GM12878 (cell line): ENCODE measurements at regions not wholly inside any gene's neighbourhood (a gene's known extent, or its start where the extent isn't known, plus 50 kb on each side); places are given as distances from the start of the nearest gene placed in this dataset.

Source experiments
- BMI1 ChIP-seq: fragments of 450-650 bp; IDR thresholded peaks from 2 replicates; pipeline ENCODE4 v1.6.1; 2016; ENCODE audit warnings: mild to moderate bottlenecking, moderate library complexity, borderline replicate concordance
- ESRRA ChIP-seq: IDR thresholded peaks from 2 replicates; pipeline ENCODE4 v1.6.1; 2012; ENCODE audit warnings: mild to moderate bottlenecking, low read length, improper control_type of control experiment
- FOXK2 ChIP-seq: fragments of 450-650 bp; IDR thresholded peaks from 2 replicates; pipeline ENCODE4 v1.6.1; 2017; ENCODE audit warnings: mild to moderate bottlenecking, moderate library complexity
- IKZF1 ChIP-seq: fragments of 450-650 bp; conservative IDR thresholded peaks from 2 replicates; pipeline ENCODE4 v1.6.1; 2017; ENCODE audit warnings: antibody characterized with exemption, mild to moderate bottlenecking
- NBN ChIP-seq: fragments of 450-650 bp; IDR thresholded peaks from 2 replicates; pipeline ENCODE4 v1.6.1; 2016
- SIN3A ChIP-seq: IDR thresholded peaks from 2 replicates; pipeline ENCODE4 v1.6.1; 2012; ENCODE audit warnings: low read depth, low read length, improper control_type of control experiment
- SUZ12 ChIP-seq: fragments of 200-600 bp; sonication (generic); IDR thresholded peaks from one replicate; pipeline ENCODE4 v1.6.1; 2018; ENCODE audit warnings: antibody characterized with exemption, mild to moderate bottlenecking; ENCODE audit not compliant: unreplicated experiment
- TF ChIP-seq, protein P1 (sequence below): IDR thresholded peaks from 2 replicates; pipeline ENCODE4 v1.6.1; 2012; ENCODE audit warnings: improper control_type of control experiment, low read depth, low read length; ENCODE audit not compliant: insufficient replicate concordance
- TF ChIP-seq, protein P2 (sequence below): fragments of 450-650 bp; formaldehyde crosslinking; IDR thresholded peaks from 2 replicates; pipeline ENCODE4 v1.4.0; 2022; ENCODE audit warnings: mild to moderate bottlenecking, moderate library complexity
- TF ChIP-seq, protein P3 (sequence below): IDR thresholded peaks from 2 replicates; pipeline ENCODE4 v1.6.1; 2011; ENCODE audit warnings: low read depth, mild to moderate bottlenecking, low read length, moderate library complexity, borderline replicate concordance; ENCODE audit errors: extremely low read depth

DNA sequence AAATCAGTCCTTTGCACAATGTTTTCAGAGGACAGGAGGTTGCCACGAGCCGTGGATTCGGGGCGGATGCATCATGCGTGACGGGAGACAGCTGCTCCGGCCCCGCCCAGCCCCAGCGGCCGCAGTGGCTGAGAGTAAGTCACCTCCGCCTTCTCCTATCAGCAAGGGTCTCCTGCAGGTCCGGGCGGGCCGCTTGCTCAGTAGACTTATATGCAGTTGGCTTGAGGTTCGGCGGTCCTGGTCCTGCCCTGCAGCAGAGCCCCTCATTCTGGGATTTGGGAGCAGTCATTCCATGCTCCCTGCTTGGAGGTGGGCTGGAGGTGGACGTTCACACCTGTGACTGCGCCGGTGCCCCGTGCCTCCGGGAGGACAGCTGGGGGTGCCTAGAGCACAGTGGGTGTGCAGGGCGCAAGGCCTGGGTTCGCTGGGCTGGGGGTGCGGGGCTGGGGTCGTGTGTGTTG lies 86.3 kb upstream of the ADRA2C start (continued):
- TF ChIP-seq, protein P1, sequence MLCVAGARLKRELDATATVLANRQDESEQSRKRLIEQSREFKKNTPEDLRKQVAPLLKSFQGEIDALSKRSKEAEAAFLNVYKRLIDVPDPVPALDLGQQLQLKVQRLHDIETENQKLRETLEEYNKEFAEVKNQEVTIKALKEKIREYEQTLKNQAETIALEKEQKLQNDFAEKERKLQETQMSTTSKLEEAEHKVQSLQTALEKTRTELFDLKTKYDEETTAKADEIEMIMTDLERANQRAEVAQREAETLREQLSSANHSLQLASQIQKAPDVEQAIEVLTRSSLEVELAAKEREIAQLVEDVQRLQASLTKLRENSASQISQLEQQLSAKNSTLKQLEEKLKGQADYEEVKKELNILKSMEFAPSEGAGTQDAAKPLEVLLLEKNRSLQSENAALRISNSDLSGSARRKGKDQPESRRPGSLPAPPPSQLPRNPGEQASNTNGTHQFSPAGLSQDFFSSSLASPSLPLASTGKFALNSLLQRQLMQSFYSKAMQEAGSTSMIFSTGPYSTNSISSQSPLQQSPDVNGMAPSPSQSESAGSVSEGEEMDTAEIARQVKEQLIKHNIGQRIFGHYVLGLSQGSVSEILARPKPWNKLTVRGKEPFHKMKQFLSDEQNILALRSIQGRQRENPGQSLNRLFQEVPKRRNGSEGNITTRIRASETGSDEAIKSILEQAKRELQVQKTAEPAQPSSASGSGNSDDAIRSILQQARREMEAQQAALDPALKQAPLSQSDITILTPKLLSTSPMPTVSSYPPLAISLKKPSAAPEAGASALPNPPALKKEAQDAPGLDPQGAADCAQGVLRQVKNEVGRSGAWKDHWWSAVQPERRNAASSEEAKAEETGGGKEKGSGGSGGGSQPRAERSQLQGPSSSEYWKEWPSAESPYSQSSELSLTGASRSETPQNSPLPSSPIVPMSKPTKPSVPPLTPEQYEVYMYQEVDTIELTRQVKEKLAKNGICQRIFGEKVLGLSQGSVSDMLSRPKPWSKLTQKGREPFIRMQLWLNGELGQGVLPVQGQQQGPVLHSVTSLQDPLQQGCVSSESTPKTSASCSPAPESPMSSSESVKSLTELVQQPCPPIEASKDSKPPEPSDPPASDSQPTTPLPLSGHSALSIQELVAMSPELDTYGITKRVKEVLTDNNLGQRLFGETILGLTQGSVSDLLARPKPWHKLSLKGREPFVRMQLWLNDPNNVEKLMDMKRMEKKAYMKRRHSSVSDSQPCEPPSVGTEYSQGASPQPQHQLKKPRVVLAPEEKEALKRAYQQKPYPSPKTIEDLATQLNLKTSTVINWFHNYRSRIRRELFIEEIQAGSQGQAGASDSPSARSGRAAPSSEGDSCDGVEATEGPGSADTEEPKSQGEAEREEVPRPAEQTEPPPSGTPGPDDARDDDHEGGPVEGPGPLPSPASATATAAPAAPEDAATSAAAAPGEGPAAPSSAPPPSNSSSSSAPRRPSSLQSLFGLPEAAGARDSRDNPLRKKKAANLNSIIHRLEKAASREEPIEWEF, result no peak
- TF ChIP-seq, protein P2, sequence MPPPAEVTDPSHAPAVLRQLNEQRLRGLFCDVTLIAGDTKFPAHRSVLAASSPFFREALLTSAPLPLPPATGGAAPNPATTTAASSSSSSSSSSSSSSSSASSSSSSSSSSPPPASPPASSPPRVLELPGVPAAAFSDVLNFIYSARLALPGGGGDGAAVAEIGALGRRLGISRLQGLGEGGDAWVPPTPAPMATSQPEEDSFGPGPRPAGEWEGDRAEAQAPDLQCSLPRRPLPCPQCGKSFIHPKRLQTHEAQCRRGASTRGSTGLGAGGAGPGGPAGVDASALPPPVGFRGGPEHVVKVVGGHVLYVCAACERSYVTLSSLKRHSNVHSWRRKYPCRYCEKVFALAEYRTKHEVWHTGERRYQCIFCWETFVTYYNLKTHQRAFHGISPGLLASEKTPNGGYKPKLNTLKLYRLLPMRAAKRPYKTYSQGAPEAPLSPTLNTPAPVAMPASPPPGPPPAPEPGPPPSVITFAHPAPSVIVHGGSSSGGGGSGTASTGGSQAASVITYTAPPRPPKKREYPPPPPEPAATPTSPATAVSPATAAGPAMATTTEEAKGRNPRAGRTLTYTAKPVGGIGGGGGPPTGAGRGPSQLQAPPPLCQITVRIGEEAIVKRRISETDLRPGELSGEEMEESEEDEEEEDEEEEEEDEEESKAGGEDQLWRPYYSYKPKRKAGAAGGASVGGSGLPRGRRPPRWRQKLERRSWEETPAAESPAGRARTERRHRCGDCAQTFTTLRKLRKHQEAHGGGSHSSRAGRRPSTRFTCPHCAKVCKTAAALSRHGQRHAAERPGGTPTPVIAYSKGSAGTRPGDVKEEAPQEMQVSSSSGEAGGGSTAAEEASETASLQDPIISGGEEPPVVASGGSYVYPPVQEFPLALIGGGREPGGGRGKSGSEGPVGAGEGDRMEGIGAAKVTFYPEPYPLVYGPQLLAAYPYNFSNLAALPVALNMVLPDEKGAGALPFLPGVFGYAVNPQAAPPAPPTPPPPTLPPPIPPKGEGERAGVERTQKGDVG, result no peak
- TF ChIP-seq NBN (no peak), BMI1 (no peak), IKZF1 (no peak), FOXK2 (no peak), SUZ12 (no peak), SIN3A (no peak), ESRRA (no peak)
- TF ChIP-seq, protein P3, sequence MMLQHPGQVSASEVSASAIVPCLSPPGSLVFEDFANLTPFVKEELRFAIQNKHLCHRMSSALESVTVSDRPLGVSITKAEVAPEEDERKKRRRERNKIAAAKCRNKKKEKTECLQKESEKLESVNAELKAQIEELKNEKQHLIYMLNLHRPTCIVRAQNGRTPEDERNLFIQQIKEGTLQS, result no peak
- TF ChIP-seq, all 136 proteins: peak for 0
